Trophoblast cell (in vitro differentiated cells and primary cell): ENCODE measurements at regions not wholly inside any gene's neighbourhood (a gene's known extent, or its start where the extent isn't known, plus 50 kb on each side); places are given as distances from the start of the nearest gene placed in this dataset.
"Not testable (repeated sequence)": the region's sequence is repeated elsewhere in the genome, so short reads cannot be mapped to it uniquely, and the experiment has no call there.

ENCODE experiments used
- DNase-seq, 2 donors: peaks; one replicate each; pipeline ENCODE4 v3.0.0-alpha.2; 2016
- H2AFZ ChIP-seq: 2 replicates; pipeline ENCODE4 v1.6.1; 2013; ENCODE audit warnings: low read length, moderate library complexity, mild to moderate bottlenecking; ENCODE audit not compliant: insufficient read depth, poor library complexity
- H2AK5ac ChIP-seq: 2 replicates; pipeline ENCODE4 v1.6.1; 2013; ENCODE audit warnings: mild to moderate bottlenecking, low read length
- H2BK120ac ChIP-seq: 2 replicates; pipeline ENCODE4 v1.6.1; 2013; ENCODE audit warnings: low read length, mild to moderate bottlenecking, moderate library complexity; ENCODE audit not compliant: insufficient read depth, poor library complexity
- H2BK12ac ChIP-seq: 2 replicates; pipeline ENCODE4 v1.6.1; 2013; ENCODE audit warnings: mild to moderate bottlenecking, low read length, moderate library complexity
- H2BK5ac ChIP-seq: 2 replicates; pipeline ENCODE4 v1.6.1; 2013; ENCODE audit warnings: low read length, low read depth, moderate library complexity, mild to moderate bottlenecking; ENCODE audit not compliant: poor library complexity
- H3K14ac ChIP-seq: 2 replicates; pipeline ENCODE4 v1.6.1; 2013; ENCODE audit warnings: mild to moderate bottlenecking, low read length
- H3K18ac ChIP-seq: 2 replicates; pipeline ENCODE4 v1.6.1; 2013; ENCODE audit warnings: mild to moderate bottlenecking, low read length
- H3K23ac ChIP-seq: 2 replicates; pipeline ENCODE4 v1.6.1; 2013; ENCODE audit warnings: low read length
- H3K27ac ChIP-seq: 2 replicates; pipeline ENCODE4 v1.5.1; 2013; ENCODE audit warnings: low read depth, mild to moderate bottlenecking, inconsistent platforms, low read length, moderate library complexity
- H3K27me3 ChIP-seq: 2 replicates; pipeline ENCODE4 v1.6.1; 2013; ENCODE audit warnings: inconsistent platforms, mild to moderate bottlenecking, low read length, moderate library complexity; ENCODE audit not compliant: insufficient read depth
- H3K36me3 ChIP-seq, 2 experiments: 1 replicate in 1 of 2; 2 replicates in 1 of 2; pipeline ENCODE4 v1.6.1; 2013; ENCODE audit warnings: low read length in 2 of 2, mild to moderate bottlenecking in 2 of 2, moderate library complexity in 1 of 2; ENCODE audit not compliant: insufficient read depth in 2 of 2, control insufficient read depth in 1 of 2
- H3K4ac ChIP-seq: 2 replicates; pipeline ENCODE4 v1.6.1; 2013; ENCODE audit warnings: low read depth, mild to moderate bottlenecking, low read length, moderate library complexity
- H3K4me1 ChIP-seq, 2 experiments: 1 replicate in 1 of 2; 2 replicates in 1 of 2; pipeline ENCODE4 v1.6.1; 2013; ENCODE audit warnings: low read length in 2 of 2, mild to moderate bottlenecking in 2 of 2, moderate library complexity in 1 of 2; ENCODE audit not compliant: insufficient read depth in 2 of 2, control insufficient read depth in 1 of 2
- H3K4me2 ChIP-seq: 2 replicates; pipeline ENCODE4 v1.6.1; 2013; ENCODE audit warnings: inconsistent platforms, mild to moderate bottlenecking, low read length, moderate library complexity
- H3K4me3 ChIP-seq: 2 replicates; pipeline ENCODE4 v1.5.1; 2013; ENCODE audit warnings: mild to moderate bottlenecking, low read depth, low read length, inconsistent platforms
- H3K79me1 ChIP-seq: one replicate; pipeline ENCODE4 v1.6.1; 2013; ENCODE audit warnings: low read length
- H3K79me2 ChIP-seq: 2 replicates; pipeline ENCODE4 v1.6.1; 2013; ENCODE audit warnings: low read length, mild to moderate bottlenecking; ENCODE audit not compliant: control insufficient read depth, insufficient read depth, poor library complexity
- H3K9ac ChIP-seq: 2 replicates; pipeline ENCODE4 v1.6.1; 2013; ENCODE audit warnings: mild to moderate bottlenecking, low read length
- H3K9me3 ChIP-seq: 2 replicates; pipeline ENCODE4 v1.6.1; 2013; ENCODE audit warnings: low read depth, mild to moderate bottlenecking, control low read depth, inconsistent platforms, low read length; ENCODE audit not compliant: insufficient read depth
- H4K12ac ChIP-seq: 2 replicates; pipeline ENCODE4 v1.6.1; 2013; ENCODE audit warnings: low read depth, mild to moderate bottlenecking, low read length, moderate library complexity
- H4K8ac ChIP-seq: 2 replicates; pipeline ENCODE4 v1.6.1; 2013; ENCODE audit warnings: low read depth, mild to moderate bottlenecking, low read length, moderate library complexity
- H4K91ac ChIP-seq: one replicate; pipeline ENCODE4 v1.6.1; 2013; ENCODE audit warnings: low read depth, mild to moderate bottlenecking, low read length, moderate library complexity
- WGBS: extraction: QIAGEN DNeasy Blood & Tissue Kit; methylation state at CpG from one replicate; pipeline ENCODE4 v1.1.7; 2013; ENCODE audit warnings: missing lambda C conversion rate; ENCODE audit not compliant: insufficient read length, insufficient coverage; ENCODE audit errors: extremely low coverage; 5-methylcytosine and 5-hydroxymethylcytosine counted together

DNA sequence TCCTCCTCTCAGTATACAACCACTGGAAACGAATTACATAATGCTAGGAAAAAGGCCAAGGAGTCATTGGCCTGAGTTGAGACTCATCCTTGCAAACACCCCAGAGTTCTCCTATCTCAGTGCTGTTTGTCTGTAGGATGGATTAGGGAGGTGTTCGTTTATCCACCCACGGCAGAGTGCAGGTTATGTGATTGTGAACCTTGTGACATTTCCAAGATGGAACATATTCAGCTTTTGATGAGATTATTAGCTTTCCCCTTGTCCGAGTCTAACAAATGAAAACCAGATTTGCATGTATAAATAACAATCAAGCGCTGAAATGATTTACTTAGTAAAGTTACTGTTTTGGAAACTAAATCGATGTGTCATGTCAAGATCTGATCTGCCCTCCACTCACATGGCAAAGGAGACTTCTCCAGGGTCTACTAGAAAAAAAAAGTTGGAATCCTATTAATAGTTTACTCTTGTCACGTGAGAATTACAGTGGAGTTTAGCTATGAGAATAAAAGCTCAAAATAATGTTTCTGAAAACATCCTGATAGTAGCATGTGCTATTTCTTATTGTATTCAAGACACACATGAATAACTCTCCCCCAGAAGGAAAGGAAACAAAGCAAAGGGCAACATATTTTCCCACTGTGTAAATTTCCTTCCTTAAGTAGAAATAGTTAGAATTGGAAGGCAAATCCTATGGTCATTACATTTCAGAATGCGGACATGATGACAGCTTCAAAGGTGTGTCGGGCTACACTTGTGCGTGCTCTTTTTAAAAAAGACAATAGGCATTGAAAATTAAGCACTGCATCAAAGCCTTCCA lies 600.4 kb downstream of the EBF1 start:
- Histone ChIP-seq H3K27me3 (no peaks in the 10 kb centered on the region), H3K4me2 (no peak overlapping the region), H3K79me1 (no peaks in the 10 kb centered on the region), H3K27ac (no peak overlapping the region), H4K91ac (no peak overlapping the region), H3K4ac (no peak overlapping the region), H2BK5ac (no peak overlapping the region), H3K23ac (no peak overlapping the region), H2BK12ac (no peak overlapping the region), H3K9ac (no peak overlapping the region), H3K79me2 (no peaks in the 10 kb centered on the region), H3K9me3 (no peaks in the 10 kb centered on the region), H3K14ac (no peak overlapping the region), H2BK120ac (no peak overlapping the region), H2AK5ac (no peak overlapping the region), H3K36me3 (no peaks in the 10 kb centered on the region), H4K8ac (no peak overlapping the region), H2AFZ (no peak overlapping the region), H3K18ac (no peak overlapping the region), H3K4me1 (no peaks in the 10 kb centered on the region), H3K4me3 (no peak overlapping the region), H4K12ac (no peak overlapping the region)
- DNase-seq, result no peak
- WGBS, result no CpG with 5 or more reads among the region's 10 CpGs

GRCh38 chr5:158496624-158497023 lies 603.1 kb downstream of the EBF1 start:
- no peak overlapping the region for H2AK5ac ChIP-seq
- no peaks in the 10 kb centered on the region for H3K9me3 ChIP-seq
- no peak overlapping the region for H4K12ac ChIP-seq
- no peak overlapping the region for H3K18ac ChIP-seq
- no peak for DNase-seq
- no CpG with 5 or more reads among the region's 3 CpGs for WGBS
- no peak overlapping the region for H2AFZ ChIP-seq
- no peak overlapping the region for H3K27ac ChIP-seq
- H3K4me2 ChIP-seq, result no peak overlapping the region
- no peak overlapping the region for H3K23ac ChIP-seq
- H4K8ac ChIP-seq, result no peak overlapping the region
- no peaks in the 10 kb centered on the region for H3K79me2 ChIP-seq
- no peak overlapping the region for H2BK120ac ChIP-seq
- no peak overlapping the region for H3K4me3 ChIP-seq
- H3K14ac ChIP-seq, result no peak overlapping the region
- H3K4me1 ChIP-seq, result no peaks in the 10 kb centered on the region
- no peaks in the 10 kb centered on the region for H3K79me1 ChIP-seq
- H3K27me3 ChIP-seq, result no peaks in the 10 kb centered on the region
- H3K36me3 ChIP-seq, result no peaks in the 10 kb centered on the region
- no peak overlapping the region for H3K9ac ChIP-seq
- H2BK5ac ChIP-seq, result no peak overlapping the region
- H3K4ac ChIP-seq, result no peak overlapping the region
- H2BK12ac ChIP-seq, result no peak overlapping the region
- no peak overlapping the region for H4K91ac ChIP-seq

GRCh38 chr5:158494541-158494940 lies 605.2 kb downstream of the EBF1 start:
- no CpG with 5 or more reads among the region's 2 CpGs for WGBS
- Histone ChIP-seq H3K4me2 (no peak overlapping the region), H3K9ac (no peak overlapping the region), H3K18ac (no peak overlapping the region), H3K23ac (no peak overlapping the region), H3K9me3 (no peaks in the 10 kb centered on the region), H3K27ac (no peak overlapping the region), H4K8ac (no peak overlapping the region), H3K4me1 (no peaks in the 10 kb centered on the region), H2BK5ac (no peak overlapping the region), H3K4me3 (no peak overlapping the region), H3K79me2 (no peaks in the 10 kb centered on the region), H2BK120ac (no peak overlapping the region), H3K36me3 (no peaks in the 10 kb centered on the region), H4K91ac (no peak overlapping the region), H3K4ac (no peak overlapping the region), H3K14ac (no peak overlapping the region), H2BK12ac (no peak overlapping the region), H2AK5ac (no peak overlapping the region), H2AFZ (no peak overlapping the region), H3K27me3 (no peaks in the 10 kb centered on the region), H4K12ac (no peak overlapping the region), H3K79me1 (no peaks in the 10 kb centered on the region)
- DNase-seq, result no peak

DNA sequence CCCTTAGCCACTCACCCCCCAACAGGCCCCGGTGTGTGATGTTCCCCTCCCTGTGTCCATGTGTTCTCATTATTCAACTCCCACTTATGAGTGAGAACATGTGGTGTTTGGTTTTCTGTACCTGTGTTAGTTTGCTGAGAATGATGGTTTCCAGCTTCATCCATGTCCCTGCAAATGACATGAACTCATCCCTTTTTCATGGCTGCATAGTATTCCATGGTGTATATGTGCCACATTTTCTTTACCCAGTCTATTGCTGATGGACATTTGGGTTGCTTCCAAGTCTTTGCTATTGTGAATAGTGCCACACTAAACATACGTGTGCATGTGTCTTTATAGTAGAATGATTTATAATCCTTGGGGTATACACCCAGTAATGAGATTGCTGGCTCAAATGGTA lies 605.7 kb downstream of the EBF1 start:
- not testable (repeated sequence) for H4K12ac ChIP-seq, H3K9me3 ChIP-seq, H2BK5ac ChIP-seq, H2AK5ac ChIP-seq, H3K18ac ChIP-seq, H3K14ac ChIP-seq, H2BK120ac ChIP-seq, H2BK12ac ChIP-seq, H3K27ac ChIP-seq, H3K23ac ChIP-seq, H3K4me2 ChIP-seq, H3K4me3 ChIP-seq, H3K27me3 ChIP-seq, H3K4me1 ChIP-seq, H3K36me3 ChIP-seq, H3K9ac ChIP-seq, H3K4ac ChIP-seq, H3K79me1 ChIP-seq, H4K8ac ChIP-seq, H2AFZ ChIP-seq, DNase-seq, H4K91ac ChIP-seq, H3K79me2 ChIP-seq
- no CpG with 5 or more reads among the region's 2 CpGs for WGBS
